ENCODE measurements at regions not wholly inside any gene's neighbourhood (a gene's known extent, or its start where the extent isn't known, plus 50 kb on each side); places are given as distances from the start of the nearest gene placed in this dataset.
"Not testable (repeated sequence)": the region's sequence is repeated elsewhere in the genome, so short reads cannot be mapped to it uniquely, and the experiment has no call there.

- no peak for DNase-seq
Measured at GRCh38 chr1:242723044-242723716, 198.7 kb upstream of the PLD5 start.

- DNase-seq: no peak
Measured at GRCh38 chr1:242718967-242719366, 194.5 kb upstream of the PLD5 start.

- no peak for DNase-seq
Measured at GRCh38 chr1:242712248-242712647, 187.8 kb upstream of the PLD5 start.

- no peak for DNase-seq
Measured at GRCh38 chr1:242710847-242711246, 186.3 kb upstream of the PLD5 start.

GRCh38 chr1:242710286-242710685, 185.8 kb upstream of the PLD5 start:
- DNase-seq: no peak

- DNase-seq: no peak
Measured at GRCh38 chr1:242703467-242703866, 179.0 kb upstream of the PLD5 start.

GRCh38 chr1:242692988-242693387, 168.5 kb upstream of the PLD5 start:
- DNase-seq: no peak

- DNase-seq: no peak
Measured at GRCh38 chr1:242691610-242691945, 167.1 kb upstream of the PLD5 start.

- no peak for DNase-seq
Measured at GRCh38 chr1:242690849-242691609, 166.5 kb upstream of the PLD5 start.

GRCh38 chr1:242689378-242689777, 164.9 kb upstream of the PLD5 start:
- no peak for DNase-seq

DNA sequence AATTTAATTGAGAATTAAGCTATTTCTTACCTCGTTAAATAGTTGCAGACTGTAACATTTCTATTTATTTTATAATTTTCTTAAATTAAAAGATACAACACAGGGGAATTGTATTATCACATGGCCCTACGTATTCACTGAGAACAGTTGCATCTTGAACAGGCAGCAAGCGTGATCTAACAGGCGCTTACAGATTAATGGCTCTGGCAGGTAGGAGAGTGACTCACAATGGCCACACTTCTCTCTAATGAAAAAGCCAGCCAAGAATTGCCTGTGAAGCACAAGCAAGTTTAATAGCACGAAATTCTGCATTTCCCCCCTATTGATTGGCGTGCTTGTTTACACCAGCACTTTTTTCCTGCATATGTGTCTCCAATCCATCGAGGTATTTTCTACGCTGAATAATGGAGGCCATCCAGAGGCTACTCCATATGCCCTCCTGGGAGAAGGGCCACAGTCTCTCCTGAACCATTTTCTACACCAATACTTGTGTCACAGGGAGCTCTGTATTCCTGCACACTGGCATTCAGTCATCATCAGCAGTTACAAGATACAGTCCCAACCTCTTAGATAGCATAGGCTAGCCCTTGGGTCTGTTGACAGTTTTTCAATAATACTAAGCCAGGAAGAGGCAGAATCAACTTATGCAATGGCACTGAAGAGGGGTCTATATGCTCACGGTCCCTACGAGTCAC, 150.6 kb upstream of the PLD5 start:
- DNase-seq: no peak

GRCh38 chr1:242673652-242674051, 149.2 kb upstream of the PLD5 start:
- no peak for DNase-seq

- DNase-seq: not testable (repeated sequence)
Measured at GRCh38 chr1:242673165-242673564, 148.7 kb upstream of the PLD5 start.

- no peak for DNase-seq
Measured at GRCh38 chr1:242670019-242670418, 145.5 kb upstream of the PLD5 start.

DNA sequence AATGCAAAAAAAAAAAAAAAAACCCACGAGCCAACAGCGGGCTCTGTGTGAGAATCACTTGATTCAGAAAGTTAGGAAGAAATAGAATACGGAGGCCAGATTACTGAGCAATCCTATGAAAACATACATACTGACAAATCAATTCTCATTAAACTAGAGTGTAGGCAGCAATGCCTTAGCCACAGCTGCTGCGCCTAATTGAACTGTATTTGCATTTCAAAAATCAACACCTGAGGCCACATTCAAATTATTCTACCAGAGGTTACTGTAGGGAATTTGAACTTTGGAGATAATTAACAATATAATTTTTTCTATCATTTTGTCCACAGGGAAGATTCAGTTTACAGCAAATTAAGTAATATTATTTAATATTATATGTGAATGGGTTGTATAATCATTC, 138.4 kb upstream of the PLD5 start:
- no peak for DNase-seq

DNA sequence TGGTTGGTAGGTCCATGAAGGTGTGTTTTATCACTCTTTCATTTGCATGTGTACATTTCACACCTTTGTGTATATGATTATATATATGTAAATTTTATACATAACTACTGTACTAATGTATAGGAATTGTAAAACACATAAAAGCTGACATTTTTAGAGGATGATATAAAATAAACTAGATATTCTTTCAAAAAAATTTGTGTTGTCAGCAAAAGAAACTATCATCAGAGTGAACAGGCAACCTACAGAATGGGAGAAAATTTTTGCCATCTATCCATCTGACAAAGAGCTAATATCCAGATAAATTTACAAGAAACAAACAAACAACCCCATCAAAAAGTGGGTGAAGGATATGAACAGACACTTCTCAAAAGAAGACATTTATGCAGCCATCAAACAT, 129.3 kb upstream of the PLD5 start:
- not testable (repeated sequence) for DNase-seq

DNA sequence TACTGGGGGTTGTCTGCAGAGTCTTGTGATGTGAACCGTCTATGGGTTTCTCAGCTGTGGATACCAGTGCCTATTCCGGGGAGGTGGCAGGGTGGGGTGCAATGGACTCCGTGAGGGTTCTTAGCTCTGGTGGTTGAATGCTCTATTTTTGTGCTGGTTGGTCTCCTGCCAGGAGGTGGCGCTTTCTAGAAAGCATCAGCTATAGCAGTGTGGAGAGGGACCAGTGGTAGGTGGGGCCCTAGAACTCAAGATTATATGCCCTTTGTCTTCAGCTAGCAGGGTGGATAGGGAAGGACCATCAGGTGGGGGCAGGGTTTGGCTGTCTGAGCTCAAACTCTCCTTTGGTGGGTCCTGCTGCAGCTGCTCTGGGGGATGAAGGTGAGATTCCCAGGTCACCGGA, 127.3 kb upstream of the PLD5 start:
- DNase-seq: no peak

- no peak for DNase-seq
Measured at GRCh38 chr1:242641461-242641860, 117.0 kb upstream of the PLD5 start.

DNA sequence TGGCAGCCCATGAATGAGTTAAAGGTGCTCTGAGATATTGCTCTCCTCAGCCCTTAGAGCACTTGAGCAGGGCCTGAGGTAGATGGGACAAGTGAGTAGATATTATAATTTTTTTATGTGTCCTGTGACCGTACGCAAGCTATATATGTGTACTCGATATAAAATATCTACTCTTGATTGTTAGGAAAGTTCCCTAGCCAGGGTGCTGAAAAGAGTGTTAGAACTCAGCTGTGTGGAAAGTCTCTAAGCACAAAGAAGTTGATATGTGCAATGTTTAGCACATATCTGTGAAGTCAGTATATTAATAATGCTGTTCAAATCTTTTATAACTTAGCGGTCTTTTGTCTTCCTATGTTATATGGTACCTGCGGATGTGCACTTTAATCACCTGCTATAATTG, 114.6 kb upstream of the PLD5 start:
- DNase-seq: no peak

GRCh38 chr1:242634732-242635131, 110.2 kb upstream of the PLD5 start:
- no peak for DNase-seq

DNA sequence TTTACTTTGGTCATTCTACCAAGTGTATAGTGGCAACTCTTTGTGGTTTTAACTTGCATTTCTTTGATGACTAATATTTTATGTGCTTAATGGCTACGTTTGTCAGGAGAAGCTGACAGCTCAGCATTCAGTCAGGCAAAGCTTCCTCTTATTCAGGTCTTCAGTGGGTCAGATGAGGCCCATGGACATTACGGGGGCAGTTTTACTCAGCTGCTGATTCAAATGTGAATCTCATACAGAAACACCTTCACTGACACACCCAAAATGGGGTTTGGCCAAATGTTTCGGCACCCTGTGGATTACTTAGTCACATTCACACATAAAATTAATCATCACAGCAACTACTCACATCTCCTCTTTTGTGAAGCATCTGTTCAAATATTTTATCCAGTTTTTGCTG, 104.9 kb upstream of the PLD5 start:
- DNase-seq: no peak

DNA sequence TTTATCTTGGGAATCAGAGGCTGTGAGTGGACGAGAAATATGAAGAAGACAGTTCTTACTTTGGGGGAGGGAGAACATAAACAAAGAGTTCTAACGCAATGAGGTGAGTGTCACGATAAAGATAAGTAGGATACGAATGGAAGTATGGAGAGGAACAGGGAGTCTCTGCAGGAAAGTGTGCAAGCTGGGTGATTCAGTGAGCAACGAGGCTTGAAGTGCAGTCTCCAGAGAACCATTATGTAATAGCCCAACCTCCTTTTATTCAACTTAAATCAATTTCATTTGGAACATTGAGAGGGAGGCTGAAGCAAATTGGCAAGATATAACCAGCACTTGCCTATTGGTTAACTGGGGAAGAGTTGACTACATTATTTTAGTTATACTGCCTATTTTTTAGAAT, 99.3 kb upstream of the PLD5 start:
- no peak for DNase-seq

DNA sequence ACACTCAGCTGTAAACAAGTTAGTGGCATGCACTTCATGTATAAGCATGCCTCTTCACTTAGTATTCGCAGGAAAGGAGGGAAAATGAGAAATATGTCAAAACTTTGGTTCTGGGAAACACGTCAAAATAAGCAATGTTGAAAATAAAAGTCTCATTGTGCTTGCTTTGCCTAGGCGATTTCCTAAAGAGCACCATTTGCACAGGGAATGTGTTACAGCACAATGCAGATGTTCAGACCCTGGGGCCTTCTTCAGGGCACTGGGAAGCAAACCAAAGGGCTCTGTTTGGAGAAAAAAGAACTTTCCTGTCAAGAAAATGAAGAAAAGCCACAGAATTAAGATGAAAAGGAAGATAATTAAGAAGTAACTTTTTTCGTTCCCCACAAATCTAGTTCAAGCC, 98.6 kb upstream of the PLD5 start:
- no peak for DNase-seq

DNA sequence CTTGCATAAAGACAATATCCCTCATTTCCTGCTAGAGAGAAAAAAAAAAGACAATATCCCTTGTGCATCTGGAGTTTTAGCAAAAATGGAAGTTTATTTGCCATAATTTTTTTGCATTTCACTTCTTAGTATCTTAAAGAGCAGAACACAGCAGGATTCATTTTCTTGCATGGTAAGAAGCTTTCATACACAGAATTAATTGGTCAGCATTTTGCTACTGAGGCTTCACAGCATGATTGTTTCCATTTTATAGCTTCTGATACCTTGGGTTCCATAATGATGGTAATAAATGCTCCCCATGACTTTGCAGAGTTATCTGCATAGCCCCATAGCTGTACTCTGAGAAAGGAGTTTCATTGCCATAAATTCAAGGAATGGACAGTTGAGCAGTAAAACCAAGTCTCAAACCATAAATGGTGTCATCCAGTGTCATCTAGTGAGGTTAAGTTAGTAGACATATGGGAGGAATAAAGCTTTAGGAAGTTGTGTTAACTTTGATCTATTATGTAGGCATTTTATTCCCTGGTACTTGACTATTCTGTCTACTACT, 88.8 kb upstream of the PLD5 start:
- DNase-seq: no peak

Data from NCI-H2171 treated with DMSO at 0.1 percent for 48 hours (cell line).